ENCODE measurements at regions not wholly inside any gene's neighbourhood (a gene's known extent, or its start where the extent isn't known, plus 50 kb on each side); places are given as distances from the start of the nearest gene placed in this dataset.
"Not testable (repeated sequence)": the region's sequence is repeated elsewhere in the genome, so short reads cannot be mapped to it uniquely, and the experiment has no call there.

GRCh38 chr4:112083587-112084347 is 61.5 kb upstream of the FAM241A start:
- H3K36me3 ChIP-seq = no peaks in the 10 kb centered on the region
- no peaks in the 10 kb centered on the region for H3K27me3 ChIP-seq
- TF ChIP-seq EP300 (IDR thresholded peaks at IDR 0.05) (no peak), POLR2A (IDR thresholded peaks at IDR 0.05) (no peak), POLR2AphosphoS5 (IDR thresholded peaks at IDR 0.05) (no peak)
- TF ChIP-seq, protein P1, sequence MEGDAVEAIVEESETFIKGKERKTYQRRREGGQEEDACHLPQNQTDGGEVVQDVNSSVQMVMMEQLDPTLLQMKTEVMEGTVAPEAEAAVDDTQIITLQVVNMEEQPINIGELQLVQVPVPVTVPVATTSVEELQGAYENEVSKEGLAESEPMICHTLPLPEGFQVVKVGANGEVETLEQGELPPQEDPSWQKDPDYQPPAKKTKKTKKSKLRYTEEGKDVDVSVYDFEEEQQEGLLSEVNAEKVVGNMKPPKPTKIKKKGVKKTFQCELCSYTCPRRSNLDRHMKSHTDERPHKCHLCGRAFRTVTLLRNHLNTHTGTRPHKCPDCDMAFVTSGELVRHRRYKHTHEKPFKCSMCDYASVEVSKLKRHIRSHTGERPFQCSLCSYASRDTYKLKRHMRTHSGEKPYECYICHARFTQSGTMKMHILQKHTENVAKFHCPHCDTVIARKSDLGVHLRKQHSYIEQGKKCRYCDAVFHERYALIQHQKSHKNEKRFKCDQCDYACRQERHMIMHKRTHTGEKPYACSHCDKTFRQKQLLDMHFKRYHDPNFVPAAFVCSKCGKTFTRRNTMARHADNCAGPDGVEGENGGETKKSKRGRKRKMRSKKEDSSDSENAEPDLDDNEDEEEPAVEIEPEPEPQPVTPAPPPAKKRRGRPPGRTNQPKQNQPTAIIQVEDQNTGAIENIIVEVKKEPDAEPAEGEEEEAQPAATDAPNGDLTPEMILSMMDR (IDR thresholded peaks at IDR 0.05) = no peak
- no peaks in the 10 kb centered on the region for H3K9me3 ChIP-seq
- ATAC-seq = no peak
- no peak overlapping the region for H3K4me3 ChIP-seq
- H3K27ac ChIP-seq = peak overlapping the region in 1 of 4 donors; percentile 39
- H3K4me1 ChIP-seq = no peaks in the 10 kb centered on the region
- WGBS, 2 donors (ENCODE audit: low coverage in 1 of 2) = 60 to 64% methylated on average over 3 of the region's 3 CpGs

DNA sequence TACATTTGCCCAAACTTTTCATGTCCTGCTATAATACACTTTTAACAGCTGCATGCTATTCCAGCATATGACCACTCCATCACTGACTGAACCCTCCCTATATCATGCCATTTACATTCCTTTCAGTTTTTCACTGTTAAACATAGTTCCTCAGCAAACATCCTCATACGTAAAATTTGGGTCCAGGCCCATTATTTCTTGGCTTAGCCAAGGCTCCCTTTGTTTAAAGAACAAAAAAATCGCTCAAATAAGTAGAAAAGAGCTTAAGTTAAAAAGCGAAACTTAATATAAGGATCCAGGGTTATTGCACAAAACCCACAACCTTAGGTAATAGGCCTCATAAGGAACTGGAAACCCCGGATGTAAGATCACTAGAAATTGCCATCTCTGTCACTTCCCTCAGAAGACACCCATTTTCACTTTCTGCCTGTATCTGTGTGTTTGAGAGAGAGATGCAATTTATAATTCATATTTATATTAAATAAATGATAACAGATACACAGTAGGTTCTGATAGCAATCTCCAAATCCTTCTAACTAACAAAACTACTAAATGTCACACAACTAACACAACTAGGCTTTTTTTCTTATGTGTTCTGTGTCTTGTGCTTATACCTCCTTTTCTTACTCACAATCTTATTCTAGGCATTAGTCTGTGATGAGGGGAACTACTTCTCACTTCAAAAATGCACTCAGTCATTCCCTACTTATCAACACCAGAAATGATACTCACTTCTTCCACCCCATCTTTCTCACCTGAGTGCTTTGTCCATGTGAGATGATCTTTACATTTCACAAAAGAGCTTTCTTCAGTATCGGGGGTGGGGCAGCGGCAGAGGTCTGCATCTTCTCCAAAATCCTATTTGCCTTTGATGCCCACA is 59.9 kb upstream of the FAM241A start:
- 64 to 100% methylated on average over 3 to 6 of the region's 6 CpGs for WGBS, 2 donors (ENCODE audit: low coverage in 1 of 2)
- no peaks in the 10 kb centered on the region for H3K27me3 ChIP-seq
- no peak for ATAC-seq
- H3K27ac ChIP-seq = no peak overlapping the region
- H3K9me3 ChIP-seq = no peaks in the 10 kb centered on the region
- H3K36me3 ChIP-seq = no peaks in the 10 kb centered on the region
- H3K4me1 ChIP-seq = no peaks in the 10 kb centered on the region
- TF ChIP-seq POLR2A (IDR thresholded peaks at IDR 0.05) = no peak
- TF ChIP-seq, protein P1 (IDR thresholded peaks at IDR 0.05) = no peak
- no peak overlapping the region for H3K4me3 ChIP-seq

GRCh38 chr4:112086036-112086434 is 59.2 kb upstream of the FAM241A start:
- ATAC-seq = no peak
- no peaks in the 10 kb centered on the region for H3K27me3 ChIP-seq
- no peak overlapping the region for H3K27ac ChIP-seq
- no peaks in the 10 kb centered on the region for H3K4me1 ChIP-seq
- no peaks in the 10 kb centered on the region for H3K36me3 ChIP-seq
- TF ChIP-seq POLR2A (IDR thresholded peaks at IDR 0.05) (no peak), EP300 (IDR thresholded peaks at IDR 0.05) (no peak), POLR2AphosphoS5 (IDR thresholded peaks at IDR 0.05) (no peak)
- TF ChIP-seq, protein P1 (IDR thresholded peaks at IDR 0.05) = no peak
- H3K9me3 ChIP-seq = no peaks in the 10 kb centered on the region
- H3K4me3 ChIP-seq = no peak overlapping the region

DNA sequence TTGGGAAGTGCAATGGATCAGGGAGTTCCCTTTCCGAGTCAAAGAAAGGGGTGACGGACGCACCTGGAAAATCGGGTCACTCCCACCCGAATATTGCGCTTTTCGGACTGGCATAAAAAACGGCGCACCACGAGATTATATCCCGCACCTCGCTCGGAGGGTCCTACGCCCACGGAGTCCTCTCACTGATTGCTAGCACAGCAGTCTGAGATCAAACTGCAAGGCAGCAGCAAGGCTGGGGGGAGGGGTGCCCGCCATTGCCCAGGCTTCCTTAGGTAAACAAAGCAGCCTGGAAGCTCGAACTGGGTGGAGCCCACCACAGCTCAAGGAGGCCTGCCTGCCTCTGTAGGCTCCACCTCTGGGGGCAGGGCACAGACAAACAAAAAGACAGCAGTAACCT is 58.6 kb upstream of the FAM241A start:
- not testable (repeated sequence) for H3K36me3 ChIP-seq, H3K4me1 ChIP-seq, H3K27me3 ChIP-seq, H3K27ac ChIP-seq, H3K4me3 ChIP-seq, H3K9me3 ChIP-seq, ATAC-seq
- 89% methylated on average over 5 of the region's 17 CpGs; no CpG with 5 or more reads in 1 of the 2 donors for whole genome bisulfite sequencing, 2 donors (ENCODE audit: low coverage in 1 of 2)

DNA sequence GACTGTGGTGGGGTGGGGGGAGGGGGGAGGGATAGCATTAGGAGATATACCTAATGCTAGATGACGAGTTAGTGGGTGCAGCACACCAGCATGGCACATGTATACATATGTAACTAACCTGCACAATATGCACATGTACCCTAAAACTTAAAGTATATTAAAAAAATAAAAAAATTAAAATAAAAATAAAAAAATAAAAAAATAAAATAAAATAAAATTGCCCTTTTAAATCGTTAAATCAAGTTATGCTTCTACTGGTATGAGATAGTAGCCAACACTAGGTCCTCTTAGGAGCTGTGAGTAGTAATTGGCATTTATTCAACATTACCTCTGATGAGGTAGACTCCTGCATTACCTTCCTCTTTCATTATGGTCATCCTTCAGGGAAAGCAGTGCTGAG is 52.9 kb upstream of the FAM241A start:
- not testable (repeated sequence) for H3K27ac ChIP-seq, H3K9me3 ChIP-seq, H3K27me3 ChIP-seq, H3K4me1 ChIP-seq, H3K36me3 ChIP-seq, ATAC-seq, H3K4me3 ChIP-seq
- WGBS, 2 donors (ENCODE audit: low coverage in 1 of 2) = 70 to 88% methylated on average over 1 to 2 of the region's 2 CpGs
